ENCODE measurements at regions not wholly inside any gene's neighbourhood (a gene's known extent, or its start where the extent isn't known, plus 50 kb on each side); places are given as distances from the start of the nearest gene placed in this dataset.

GRCh38 chrX:7252013-7252610, 104.2 kb upstream of the PUDP start:
- peaks cover 0 to 15% (median 3%) of the 10 kb centered on the region in 4 donors for H3K4me1 ChIP-seq
- H3K4me3 ChIP-seq = no peak overlapping the region
- H3K36me3 ChIP-seq = peaks cover 0 to under 1% (median under 1%) of the 10 kb centered on the region in 4 donors
- ATAC-seq (ENCODE audit: low FRiP score in 2 of 2) (peak; percentile 38 to 82), DNase-seq (peak in 1 of 2 donors; percentile 85)
- no peak for TF ChIP-seq CTCF (IDR thresholded peaks at IDR 0.05)
- TF ChIP-seq POLR2AphosphoS5 (IDR thresholded peaks at IDR 0.05) = peak in 1 of 2 donors; percentile 20
- no peaks in the 10 kb centered on the region for H3K27me3 ChIP-seq
- 48 to 61% methylated on average over 4 to 5 of the region's 5 CpGs for WGBS, 2 donors
- H3K9me3 ChIP-seq = no peaks in the 10 kb centered on the region
- peak overlapping the region in 3 of 4 donors; percentile 31 to 71 (median 42) for H3K27ac ChIP-seq

GRCh38 chrX:7247346-7247745, 99.4 kb upstream of the PUDP start:
- no peak for TF ChIP-seq POLR2A (IDR thresholded peaks at IDR 0.05)
- no peak for TF ChIP-seq EP300 (IDR thresholded peaks at IDR 0.05)
- TF ChIP-seq CTCF (IDR thresholded peaks at IDR 0.05) = no peak
- TF ChIP-seq POLR2AphosphoS5 (IDR thresholded peaks at IDR 0.05) = no peak
- H3K4me1 ChIP-seq = peaks cover 0 to 10% (median 2%) of the 10 kb centered on the region in 4 donors
- DNase-seq (no peak), ATAC-seq (ENCODE audit: low FRiP score in 2 of 2) (no peak)
- H3K9me3 ChIP-seq = no peaks in the 10 kb centered on the region
- 63 to 68% methylated on average over 2 of the region's 2 CpGs for WGBS, 2 donors
- no peak overlapping the region for H3K27ac ChIP-seq
- no peaks in the 10 kb centered on the region for H3K27me3 ChIP-seq
- no peaks in the 10 kb centered on the region for H3K36me3 ChIP-seq
- H3K4me3 ChIP-seq = no peak overlapping the region

GRCh38 chrX:7244405-7244804, 96.5 kb upstream of the PUDP start:
- ATAC-seq (ENCODE audit: low FRiP score in 2 of 2) = no peak
- Histone ChIP-seq H3K4me1 (no peaks in the 10 kb centered on the region), H3K36me3 (no peaks in the 10 kb centered on the region), H3K27me3 (no peaks in the 10 kb centered on the region), H3K27ac (no peak overlapping the region), H3K4me3 (no peak overlapping the region), H3K9me3 (no peaks in the 10 kb centered on the region)
- WGBS, 2 donors = 63 to 70% methylated on average over 2 to 3 of the region's 3 CpGs
- no peak for DNase-seq
- TF ChIP-seq CTCF (IDR thresholded peaks at IDR 0.05) (no peak), POLR2AphosphoS5 (IDR thresholded peaks at IDR 0.05) (no peak), POLR2A (IDR thresholded peaks at IDR 0.05) (no peak), EP300 (IDR thresholded peaks at IDR 0.05) (no peak)

GRCh38 chrX:7242613-7243012, 94.7 kb upstream of the PUDP start:
- H3K4me3 ChIP-seq = no peak overlapping the region
- H3K9me3 ChIP-seq = no peaks in the 10 kb centered on the region
- no peaks in the 10 kb centered on the region for H3K4me1 ChIP-seq
- no peak for TF ChIP-seq CTCF (IDR thresholded peaks at IDR 0.05)
- no peak for TF ChIP-seq EP300 (IDR thresholded peaks at IDR 0.05)
- no peak for TF ChIP-seq POLR2A (IDR thresholded peaks at IDR 0.05)
- no peak for TF ChIP-seq POLR2AphosphoS5 (IDR thresholded peaks at IDR 0.05)
- 92 to 100% methylated on average over 1 of the region's 1 CpG for WGBS, 2 donors
- no peaks in the 10 kb centered on the region for H3K36me3 ChIP-seq
- DNase-seq (no peak), ATAC-seq (ENCODE audit: low FRiP score in 2 of 2) (no peak)
- no peaks in the 10 kb centered on the region for H3K27me3 ChIP-seq
- H3K27ac ChIP-seq = no peak overlapping the region

GRCh38 chrX:7240929-7241328, 93.0 kb upstream of the PUDP start:
- Histone ChIP-seq H3K27me3 (no peaks in the 10 kb centered on the region), H3K4me1 (no peaks in the 10 kb centered on the region), H3K4me3 (no peak overlapping the region), H3K36me3 (no peaks in the 10 kb centered on the region), H3K27ac (no peak overlapping the region), H3K9me3 (no peaks in the 10 kb centered on the region)
- ATAC-seq (ENCODE audit: low FRiP score in 2 of 2) = no peak
- TF ChIP-seq POLR2A (IDR thresholded peaks at IDR 0.05) = no peak
- no peak for TF ChIP-seq CTCF (IDR thresholded peaks at IDR 0.05)
- TF ChIP-seq EP300 (IDR thresholded peaks at IDR 0.05) = no peak
- TF ChIP-seq POLR2AphosphoS5 (IDR thresholded peaks at IDR 0.05) = no peak
- WGBS, 2 donors = 93 to 95% methylated on average over 2 of the region's 2 CpGs
- no peak for DNase-seq
